Skeletal muscle tissue (tissue), 3 donors: ENCODE measurements at regions not wholly inside any gene's neighbourhood (a gene's known extent, or its start where the extent isn't known, plus 50 kb on each side); places are given as distances from the start of the nearest gene placed in this dataset.

Experiments
- H3K27ac ChIP-seq: one replicate; pipeline ENCODE4 v1.7.0; 2013; ENCODE audit warnings: mild to moderate bottlenecking, low read depth, low read length, inconsistent platforms
- H3K27me3 ChIP-seq, 3 donors: one replicate each; pipeline ENCODE4 v1.7.0; 2013; ENCODE audit warnings: low read length in 3 of 3; ENCODE audit not compliant: control insufficient read depth in 3 of 3, insufficient read depth in 3 of 3
- H3K36me3 ChIP-seq, 3 donors: one replicate each; pipeline ENCODE4 v1.7.0; 2013; ENCODE audit warnings: low read length in 3 of 3; ENCODE audit not compliant: control insufficient read depth in 3 of 3, insufficient read depth in 3 of 3
- H3K4me1 ChIP-seq, 3 donors: one replicate each; pipeline ENCODE4 v1.7.0; 2013; ENCODE audit warnings: low read length in 3 of 3, mild to moderate bottlenecking in 3 of 3; ENCODE audit not compliant: control insufficient read depth in 3 of 3, insufficient read depth in 3 of 3
- H3K4me3 ChIP-seq, 3 donors: one replicate each; pipeline ENCODE4 v1.7.0; 2013; ENCODE audit warnings: low read length in 3 of 3
- H3K9ac ChIP-seq, 3 donors: one replicate each; pipeline ENCODE4 v1.7.0; 2013; ENCODE audit warnings: low read length in 3 of 3, mild to moderate bottlenecking in 3 of 3, moderate library complexity in 2 of 3, low read depth in 1 of 3
- H3K9me3 ChIP-seq, 3 donors: one replicate each; pipeline ENCODE4 v1.7.0; 2013; ENCODE audit warnings: low read length in 3 of 3; ENCODE audit not compliant: control insufficient read depth in 3 of 3
- donor health status: Osteomylitis.

GRCh38 chr3:64316971-64317370 is 91.7 kb upstream of the PRICKLE2 start:
- Histone ChIP-seq H3K4me1 (no peaks in the 10 kb centered on the region), H3K9me3 (no peaks in the 10 kb centered on the region), H3K4me3 (no peak overlapping the region), H3K27ac (no peak overlapping the region), H3K27me3 (no peaks in the 10 kb centered on the region), H3K9ac (no peak overlapping the region), H3K36me3 (no peaks in the 10 kb centered on the region)

- H3K9me3 ChIP-seq: no peaks in the 10 kb centered on the region
- H3K27ac ChIP-seq: no peak overlapping the region
- H3K27me3 ChIP-seq: no peaks in the 10 kb centered on the region
- H3K36me3 ChIP-seq: no peaks in the 10 kb centered on the region
- no peak overlapping the region for H3K9ac ChIP-seq
- H3K4me1 ChIP-seq: no peaks in the 10 kb centered on the region
- H3K4me3 ChIP-seq: no peak overlapping the region
These were observed 86.3 kb upstream of the PRICKLE2 start for GRCh38 chr3:64311424-64312061.

GRCh38 chr3:64308931-64309330 is 83.7 kb upstream of the PRICKLE2 start:
- no peak overlapping the region for H3K27ac ChIP-seq

GRCh38 chr3:64306745-64307144 is 81.5 kb upstream of the PRICKLE2 start:
- H3K36me3 ChIP-seq: no peaks in the 10 kb centered on the region
- no peak overlapping the region for H3K4me3 ChIP-seq
- no peaks in the 10 kb centered on the region for H3K9me3 ChIP-seq
- no peak overlapping the region for H3K27ac ChIP-seq
- H3K27me3 ChIP-seq: no peaks in the 10 kb centered on the region
- no peak overlapping the region for H3K9ac ChIP-seq
- no peaks in the 10 kb centered on the region for H3K4me1 ChIP-seq

More at GRCh38 chr3:64308931-64309330, 83.7 kb upstream of the PRICKLE2 start:
- Histone ChIP-seq H3K27me3 (no peaks in the 10 kb centered on the region), H3K9me3 (no peaks in the 10 kb centered on the region), H3K9ac (no peak overlapping the region), H3K4me1 (no peaks in the 10 kb centered on the region), H3K4me3 (no peak overlapping the region), H3K36me3 (no peaks in the 10 kb centered on the region)

- H3K36me3 ChIP-seq: no peaks in the 10 kb centered on the region
- H3K9ac ChIP-seq: no peak overlapping the region
- H3K4me3 ChIP-seq: no peak overlapping the region
- H3K4me1 ChIP-seq: no peaks in the 10 kb centered on the region
- no peaks in the 10 kb centered on the region for H3K9me3 ChIP-seq
- no peak overlapping the region for H3K27ac ChIP-seq
- H3K27me3 ChIP-seq: no peaks in the 10 kb centered on the region
These were observed 80.5 kb upstream of the PRICKLE2 start for GRCh38 chr3:64305731-64306130.

- Histone ChIP-seq H3K9me3 (no peaks in the 10 kb centered on the region), H3K4me1 (no peaks in the 10 kb centered on the region), H3K4me3 (no peak overlapping the region), H3K27me3 (no peaks in the 10 kb centered on the region), H3K27ac (no peak overlapping the region), H3K9ac (no peak overlapping the region), H3K36me3 (no peaks in the 10 kb centered on the region)
These were observed 79.7 kb upstream of the PRICKLE2 start for GRCh38 chr3:64304828-64305410.

- H3K9me3 ChIP-seq: no peaks in the 10 kb centered on the region
- no peaks in the 10 kb centered on the region for H3K36me3 ChIP-seq
- no peaks in the 10 kb centered on the region for H3K27me3 ChIP-seq
- no peak overlapping the region for H3K4me3 ChIP-seq
- H3K9ac ChIP-seq: no peak overlapping the region
- no peak overlapping the region for H3K27ac ChIP-seq
- H3K4me1 ChIP-seq: no peaks in the 10 kb centered on the region
These were observed 78.6 kb upstream of the PRICKLE2 start for GRCh38 chr3:64303881-64304280.

- H3K9me3 ChIP-seq: no peaks in the 10 kb centered on the region
- H3K27ac ChIP-seq: no peak overlapping the region
- no peak overlapping the region for H3K9ac ChIP-seq
- H3K27me3 ChIP-seq: no peaks in the 10 kb centered on the region
- no peak overlapping the region for H3K4me3 ChIP-seq
- H3K36me3 ChIP-seq: no peaks in the 10 kb centered on the region
- no peaks in the 10 kb centered on the region for H3K4me1 ChIP-seq
These were observed 78.1 kb upstream of the PRICKLE2 start for GRCh38 chr3:64303401-64303800.

GRCh38 chr3:64301476-64301875 is 76.2 kb upstream of the PRICKLE2 start:
- Histone ChIP-seq H3K4me1 (no peaks in the 10 kb centered on the region), H3K9me3 (no peaks in the 10 kb centered on the region), H3K4me3 (no peak overlapping the region), H3K9ac (no peak overlapping the region), H3K27me3 (no peaks in the 10 kb centered on the region), H3K27ac (no peak overlapping the region), H3K36me3 (no peaks in the 10 kb centered on the region)

GRCh38 chr3:64300790-64301423 is 75.6 kb upstream of the PRICKLE2 start:
- Histone ChIP-seq H3K9me3 (no peaks in the 10 kb centered on the region), H3K36me3 (no peaks in the 10 kb centered on the region), H3K4me3 (no peak overlapping the region), H3K27ac (no peak overlapping the region), H3K27me3 (no peaks in the 10 kb centered on the region), H3K9ac (no peak overlapping the region), H3K4me1 (no peaks in the 10 kb centered on the region)
